Kidney glomerular epithelial cell (primary cell): ENCODE measurements at regions not wholly inside any gene's neighbourhood (a gene's known extent, or its start where the extent isn't known, plus 50 kb on each side); places are given as distances from the start of the nearest gene placed in this dataset.

Source experiments
- DNase-seq: peaks from one replicate; lab custom pipeline; 2025; lab: John Stamatoyannopoulos, UW

DNA sequence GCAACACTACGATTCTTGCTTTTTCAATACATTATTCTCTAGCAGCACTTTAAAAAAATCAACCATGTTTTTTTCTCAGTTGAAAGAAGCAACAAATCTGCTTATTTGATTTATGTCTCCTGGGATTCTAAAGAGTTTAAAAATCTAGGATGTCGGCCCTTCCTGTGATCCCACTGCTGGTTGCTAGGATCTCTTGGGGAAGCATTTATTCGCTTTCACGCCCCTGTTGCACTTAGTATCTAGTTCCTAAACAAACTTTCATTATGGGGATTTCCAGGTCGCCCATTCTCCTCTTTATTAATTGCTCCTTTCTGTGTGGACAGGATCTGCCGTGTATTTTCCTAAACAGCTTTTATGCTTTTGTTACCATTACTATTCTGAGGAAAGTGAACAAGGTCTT lies 313.5 kb downstream of the AGTPBP1 start:
- no peak for DNase-seq

DNA sequence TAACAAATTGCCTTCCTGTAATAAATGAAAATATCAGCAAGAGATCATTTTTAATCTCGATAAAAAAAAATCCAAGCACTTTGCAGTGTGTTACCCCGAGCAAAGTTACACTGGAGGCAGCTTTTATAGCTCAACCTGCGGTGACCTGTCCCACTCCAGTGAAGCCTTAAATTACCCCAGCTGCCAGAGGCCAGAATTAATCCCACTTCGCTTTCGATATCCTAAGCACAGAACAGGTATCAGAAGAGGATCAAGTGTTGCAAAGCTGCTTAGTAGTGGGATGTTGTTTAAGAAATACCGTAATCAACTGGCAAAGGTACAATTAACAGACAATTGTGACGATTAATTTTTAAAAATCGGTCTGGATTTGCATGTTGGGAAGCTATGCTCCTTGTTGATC lies 314.0 kb downstream of the AGTPBP1 start:
- DNase-seq, result no peak

DNA sequence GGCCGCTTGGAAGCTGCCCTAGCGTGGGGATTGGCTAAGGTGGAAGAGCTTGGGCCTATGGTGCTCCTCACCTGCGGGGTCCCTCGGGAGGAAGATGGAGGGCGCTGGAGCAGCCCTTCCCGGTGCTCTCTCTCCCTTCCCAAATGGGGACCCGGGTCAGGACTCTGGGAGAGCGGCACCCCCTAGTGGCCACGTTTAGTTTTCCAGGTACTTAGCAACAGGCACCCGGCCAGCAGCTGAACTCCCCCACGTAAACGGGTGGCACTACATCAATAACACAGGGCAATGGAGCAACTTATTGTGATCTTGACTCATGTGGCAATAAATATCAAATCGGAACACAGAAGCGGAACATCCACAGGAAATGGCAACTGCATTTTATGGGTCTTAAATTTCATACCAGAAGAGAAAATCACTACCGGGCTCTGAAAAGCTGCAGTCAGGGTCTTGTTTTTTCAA lies 316.6 kb downstream of the AGTPBP1 start:
- DNase-seq, result peak; percentile 84

GRCh38 chr9:85423422-85423821 lies 318.3 kb downstream of the AGTPBP1 start:
- DNase-seq, result no peak

GRCh38 chr9:85421641-85422040 lies 320.1 kb downstream of the AGTPBP1 start:
- DNase-seq, result peak; percentile 61

- peak; percentile 62 for DNase-seq
Measured at GRCh38 chr9:85420750-85421149, 321.0 kb downstream of the AGTPBP1 start.

- no peak for DNase-seq
Measured at GRCh38 chr9:85417674-85418073, 324.1 kb downstream of the AGTPBP1 start.

- peak; percentile 68 for DNase-seq
Measured at GRCh38 chr9:85416715-85417114, 325.0 kb downstream of the AGTPBP1 start.

- no peak for DNase-seq
Measured at GRCh38 chr9:85414390-85414789, 327.4 kb downstream of the AGTPBP1 start.

GRCh38 chr9:85408494-85408893 lies 333.3 kb downstream of the AGTPBP1 start:
- no peak for DNase-seq

DNA sequence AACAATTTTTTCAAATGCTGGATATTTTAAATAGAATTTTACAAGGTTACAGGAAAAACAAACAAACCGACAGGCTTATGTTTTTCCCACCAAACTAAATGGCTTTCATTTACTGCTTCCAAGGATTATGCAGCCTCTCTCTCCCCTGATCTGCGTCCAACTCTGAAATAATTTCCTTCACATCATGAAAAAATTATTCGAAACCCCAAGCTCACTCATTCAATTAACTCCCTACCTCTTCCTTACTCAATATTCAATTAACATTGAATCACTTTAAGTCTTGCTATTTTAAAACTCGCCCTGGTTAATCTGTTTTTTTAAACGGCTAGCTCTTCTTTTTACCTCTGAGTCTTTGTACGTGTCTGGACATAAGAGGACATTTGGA lies 336.2 kb downstream of the AGTPBP1 start:
- no peak for DNase-seq

GRCh38 chr9:85404911-85405565 lies 336.7 kb downstream of the AGTPBP1 start:
- DNase-seq, result peak; percentile 54

DNA sequence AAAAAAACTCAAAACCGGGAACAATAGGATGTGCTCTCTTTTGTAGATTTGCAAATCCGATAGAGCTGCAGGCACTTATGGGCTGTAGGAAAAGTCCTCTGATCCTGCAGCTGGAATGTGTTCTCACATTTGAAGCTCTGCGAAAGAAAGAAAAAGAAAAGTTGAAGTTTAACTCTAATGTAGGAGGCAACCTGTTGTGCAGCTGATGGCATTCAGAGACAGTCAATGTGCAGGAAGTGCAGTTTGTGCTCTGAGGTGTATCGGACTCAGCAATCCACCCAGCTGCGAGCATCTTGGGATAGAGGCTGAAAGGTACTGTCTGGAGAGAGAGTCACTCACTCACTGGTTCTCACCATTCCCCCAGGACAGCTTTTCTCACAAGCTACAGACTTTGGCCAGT lies 339.2 kb downstream of the AGTPBP1 start:
- DNase-seq, result peak; percentile 79

DNA sequence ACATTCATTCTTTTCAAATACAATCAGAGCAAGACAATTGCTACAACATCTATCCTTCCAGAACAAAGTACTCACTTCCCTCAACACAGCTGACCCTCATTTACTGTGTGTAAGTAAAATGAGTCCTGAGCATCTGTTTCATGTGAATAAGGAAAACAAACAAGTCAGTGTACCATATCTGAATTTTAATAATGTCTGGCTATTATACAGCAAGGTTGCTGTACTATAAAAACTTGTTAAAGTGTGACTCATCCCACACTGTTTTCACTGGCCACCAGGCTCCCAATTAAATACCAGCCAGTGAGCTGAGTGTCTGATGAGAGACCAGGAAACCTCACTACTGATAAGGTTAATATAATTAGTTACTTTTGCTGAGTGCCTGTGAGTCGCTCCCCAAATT lies 339.8 kb downstream of the AGTPBP1 start:
- DNase-seq, result peak; percentile 69

DNA sequence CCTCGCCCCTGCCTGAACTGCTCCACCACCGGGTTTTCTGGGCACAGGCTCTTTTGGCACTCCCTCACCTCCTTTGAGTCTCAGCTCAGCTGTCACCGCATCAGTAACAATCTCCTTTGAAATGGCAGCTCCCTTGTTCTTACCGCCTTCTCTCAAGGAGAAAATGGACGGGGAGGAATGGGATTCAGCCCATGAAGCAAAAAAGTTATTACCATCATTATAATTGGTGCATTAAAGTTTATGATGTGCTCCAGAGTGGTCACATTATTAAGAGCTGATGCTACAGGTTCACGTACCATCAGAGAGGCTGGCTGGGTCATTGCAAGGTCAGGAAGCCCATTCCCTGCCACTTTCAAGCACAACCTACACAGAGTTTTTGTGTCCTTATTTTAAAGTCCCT lies 344.7 kb downstream of the AGTPBP1 start:
- no peak for DNase-seq

- no peak for DNase-seq
Measured at GRCh38 chr9:85392260-85392659, 349.5 kb downstream of the AGTPBP1 start.

DNA sequence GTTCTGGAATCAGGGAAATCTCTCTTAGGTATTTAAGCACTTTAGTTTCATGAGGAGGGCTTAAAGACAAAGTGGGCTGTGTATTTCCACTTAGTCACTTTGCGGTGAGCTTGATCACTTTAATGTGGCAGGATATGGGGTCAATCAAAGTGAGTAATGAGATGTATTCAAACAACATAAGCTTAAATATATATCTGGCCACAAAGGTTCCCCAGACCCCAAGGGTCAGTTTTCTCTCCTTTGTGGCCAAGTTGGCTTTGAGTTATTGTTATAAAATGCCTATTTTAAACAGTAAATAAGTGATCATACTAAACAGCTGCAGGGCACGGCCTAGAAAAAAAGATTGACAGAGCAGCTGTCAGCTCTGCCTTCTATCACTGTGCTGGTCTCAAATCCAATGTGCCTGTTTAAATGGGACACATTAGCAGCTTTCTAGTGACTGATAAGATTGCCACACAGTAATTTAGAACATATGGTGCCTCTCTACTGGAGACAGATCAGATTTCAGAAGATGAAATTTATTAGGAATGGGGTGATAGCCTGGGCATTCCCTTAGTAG lies 363.9 kb downstream of the AGTPBP1 start:
- no peak for DNase-seq

GRCh38 chr9:85368781-85369180 lies 373.0 kb downstream of the AGTPBP1 start:
- DNase-seq, result no peak

DNA sequence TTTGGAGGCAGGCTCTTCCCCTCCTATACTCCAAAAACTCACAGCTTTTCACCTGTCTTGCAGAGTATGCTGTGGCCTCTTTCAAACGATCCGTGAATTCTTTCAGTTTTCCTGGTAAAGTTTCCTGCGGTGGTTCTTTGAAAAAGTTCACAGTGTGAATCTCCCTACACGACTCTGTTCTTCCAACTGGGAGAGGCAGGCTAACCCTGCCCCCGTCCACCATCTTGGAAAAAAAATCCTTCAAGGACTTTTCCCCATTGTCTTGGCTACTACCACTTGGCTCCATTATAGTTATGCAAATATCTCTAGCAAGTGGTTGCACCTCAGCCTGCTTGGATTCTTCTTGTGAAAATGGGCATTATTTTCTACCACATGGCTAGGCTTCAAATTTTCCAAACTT lies 382.6 kb downstream of the AGTPBP1 start:
- DNase-seq, result no peak

GRCh38 chr9:85349046-85349445 lies 392.7 kb downstream of the AGTPBP1 start:
- no peak for DNase-seq

GRCh38 chr9:85347541-85347940 lies 394.2 kb downstream of the AGTPBP1 start:
- DNase-seq, result no peak

- DNase-seq, result no peak
Measured at GRCh38 chr9:85344901-85345300, 396.9 kb downstream of the AGTPBP1 start.

DNA sequence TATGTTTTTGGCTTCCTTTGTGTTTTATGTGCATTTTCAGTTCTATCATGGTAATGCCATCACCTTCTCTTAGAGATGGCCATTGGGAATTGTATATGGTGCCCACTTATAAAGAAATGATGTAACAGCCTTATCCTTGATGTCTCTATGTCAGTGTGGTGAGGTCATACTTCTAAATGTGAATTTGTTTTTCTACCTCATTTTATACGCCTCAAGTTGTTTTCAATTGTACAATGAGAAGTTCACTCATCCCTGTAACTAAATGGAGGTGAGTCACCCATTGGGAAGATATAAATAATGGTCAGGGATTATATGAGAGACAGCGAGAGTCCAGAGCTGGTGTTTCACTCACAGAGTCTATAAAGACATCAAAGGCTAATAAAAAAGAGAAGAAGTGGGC lies 402.4 kb downstream of the AGTPBP1 start:
- peak; percentile 68 for DNase-seq

- no peak for DNase-seq
Measured at GRCh38 chr9:85334228-85334627, 407.5 kb downstream of the AGTPBP1 start.
